B cell (primary cell): ENCODE measurements at regions not wholly inside any gene's neighbourhood (a gene's known extent, or its start where the extent isn't known, plus 50 kb on each side); places are given as distances from the start of the nearest gene placed in this dataset.

ENCODE experiments used
- EZH2 ChIP-seq: IDR thresholded peaks from 2 replicates; pipeline ENCODE4 v1.6.1; 2012; ENCODE audit warnings: borderline replicate concordance, low read depth, mild to moderate bottlenecking, moderate library complexity, low read length; ENCODE audit not compliant: insufficient read depth, poor library complexity, severe bottlenecking
- TF ChIP-seq, protein P1 (sequence below): fragments of 200-600 bp; IDR thresholded peaks from one replicate; pipeline ENCODE4 v1.8.0; 2022; ENCODE audit warnings: antibody characterized with exemption, mild to moderate bottlenecking

DNA sequence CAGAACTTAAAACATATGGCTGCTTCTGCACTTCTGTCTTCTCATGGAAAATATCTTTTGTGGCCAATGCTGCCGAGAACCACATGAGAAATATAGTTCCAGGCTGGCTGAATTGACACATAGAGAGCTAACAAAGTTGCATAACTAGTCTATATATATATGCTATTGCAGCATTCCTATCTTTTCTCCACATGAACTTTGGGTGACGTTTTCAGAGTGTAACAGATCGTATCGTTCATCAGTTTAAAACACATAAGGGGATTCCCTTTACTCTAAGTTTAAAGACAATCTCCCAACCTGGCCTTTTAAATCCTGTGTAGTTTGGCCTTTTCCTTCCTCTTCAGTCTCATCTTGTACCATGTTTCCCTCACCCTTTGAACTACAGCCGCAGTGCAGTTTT, 394.2 kb upstream of the CBLB start:
- TF ChIP-seq, protein P1, sequence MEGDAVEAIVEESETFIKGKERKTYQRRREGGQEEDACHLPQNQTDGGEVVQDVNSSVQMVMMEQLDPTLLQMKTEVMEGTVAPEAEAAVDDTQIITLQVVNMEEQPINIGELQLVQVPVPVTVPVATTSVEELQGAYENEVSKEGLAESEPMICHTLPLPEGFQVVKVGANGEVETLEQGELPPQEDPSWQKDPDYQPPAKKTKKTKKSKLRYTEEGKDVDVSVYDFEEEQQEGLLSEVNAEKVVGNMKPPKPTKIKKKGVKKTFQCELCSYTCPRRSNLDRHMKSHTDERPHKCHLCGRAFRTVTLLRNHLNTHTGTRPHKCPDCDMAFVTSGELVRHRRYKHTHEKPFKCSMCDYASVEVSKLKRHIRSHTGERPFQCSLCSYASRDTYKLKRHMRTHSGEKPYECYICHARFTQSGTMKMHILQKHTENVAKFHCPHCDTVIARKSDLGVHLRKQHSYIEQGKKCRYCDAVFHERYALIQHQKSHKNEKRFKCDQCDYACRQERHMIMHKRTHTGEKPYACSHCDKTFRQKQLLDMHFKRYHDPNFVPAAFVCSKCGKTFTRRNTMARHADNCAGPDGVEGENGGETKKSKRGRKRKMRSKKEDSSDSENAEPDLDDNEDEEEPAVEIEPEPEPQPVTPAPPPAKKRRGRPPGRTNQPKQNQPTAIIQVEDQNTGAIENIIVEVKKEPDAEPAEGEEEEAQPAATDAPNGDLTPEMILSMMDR, result no peak
- no peak for TF ChIP-seq EZH2
